AG20443 (cell line): ENCODE measurements at regions not wholly inside any gene's neighbourhood (a gene's known extent, or its start where the extent isn't known, plus 50 kb on each side); places are given as distances from the start of the nearest gene placed in this dataset.
A peak's percentile ranks its signal among the peaks of the same experiment; 100 is the strongest.
"Not testable (repeated sequence)": the region's sequence is repeated elsewhere in the genome, so short reads cannot be mapped to it uniquely, and the experiment has no call there.

ENCODE experiments used
- DNase-seq: peaks from one replicate; pipeline ENCODE4 v3.0.0; 2012; ENCODE audit warnings: low spot score, mixed read lengths

- no peak for DNase-seq
Measured at GRCh38 chr12:60501124-60501729, 905.4 kb downstream of the SLC16A7 start.

- no peak for DNase-seq
Measured at GRCh38 chr12:60522684-60523400, 927.0 kb downstream of the SLC16A7 start.

- no peak for DNase-seq
Measured at GRCh38 chr12:60529261-60529660, 933.4 kb downstream of the SLC16A7 start.

GRCh38 chr12:60529723-60530122, 933.9 kb downstream of the SLC16A7 start:
- no peak for DNase-seq

- DNase-seq, result no peak
Measured at GRCh38 chr12:60535363-60535762, 939.5 kb downstream of the SLC16A7 start.

- peak; percentile 3 for DNase-seq
Measured at GRCh38 chr12:60539592-60539991, 943.8 kb downstream of the SLC16A7 start.

- no peak for DNase-seq
Measured at GRCh38 chr12:60568914-60569313, 973.1 kb downstream of the SLC16A7 start.

- DNase-seq, result no peak
Measured at GRCh38 chr12:60577607-60578006, 981.8 kb downstream of the SLC16A7 start.

- not testable (repeated sequence) for DNase-seq
Measured at GRCh38 chr12:60587664-60588063, 991.8 kb downstream of the SLC16A7 start.

- DNase-seq, result no peak
Measured at GRCh38 chr12:60594035-60594711, 998.3 kb downstream of the SLC16A7 start.

- DNase-seq, result no peak
Measured at GRCh38 chr12:60602601-60603000, 1006.8 kb downstream of the SLC16A7 start.

- DNase-seq, result not testable (repeated sequence)
Measured at GRCh38 chr12:60603475-60603874, 1007.6 kb downstream of the SLC16A7 start.

- no peak for DNase-seq
Measured at GRCh38 chr12:60616400-60616799, 1020.6 kb downstream of the SLC16A7 start.

GRCh38 chr12:60630796-60631195, 1035.0 kb downstream of the SLC16A7 start:
- no peak for DNase-seq

GRCh38 chr12:60644076-60644475, 1048.2 kb downstream of the SLC16A7 start:
- DNase-seq, result no peak

- DNase-seq, result no peak
Measured at GRCh38 chr12:60666895-60667294, 1071.1 kb downstream of the SLC16A7 start.

GRCh38 chr12:60672949-60673348, 1077.1 kb downstream of the SLC16A7 start:
- DNase-seq, result no peak

GRCh38 chr12:60684988-60685655, 1089.3 kb downstream of the SLC16A7 start:
- DNase-seq, result no peak

- no peak for DNase-seq
Measured at GRCh38 chr12:60689137-60689536, 1093.3 kb downstream of the SLC16A7 start.

- no peak for DNase-seq
Measured at GRCh38 chr12:60693019-60693626, 1097.3 kb downstream of the SLC16A7 start.

GRCh38 chr12:60704171-60704914, 1108.5 kb downstream of the SLC16A7 start:
- DNase-seq, result no peak

GRCh38 chr12:60710246-60710645, 1114.4 kb downstream of the SLC16A7 start:
- no peak for DNase-seq
